Lower leg skin (tissue), 3 donors: ENCODE measurements at regions not wholly inside any gene's neighbourhood (a gene's known extent, or its start where the extent isn't known, plus 50 kb on each side); places are given as distances from the start of the nearest gene placed in this dataset.

Experiments
- POLR2A ChIP-seq, 2 donors: fragments of 450-650 bp; IDR thresholded peaks; one replicate each; pipeline ENCODE4 v1.6.1; 2016 to 2017; ENCODE audit warnings: antibody characterized with exemption in 2 of 2, mild to moderate bottlenecking in 1 of 2, moderate library complexity in 1 of 2
- TF ChIP-seq, protein P1 (sequence below), 3 donors: fragments of 450-650 bp; IDR thresholded peaks; one replicate each; pipeline ENCODE4 v1.5.1; 2016; ENCODE audit warnings: antibody characterized with exemption in 3 of 3, mild to moderate bottlenecking in 3 of 3, moderate library complexity in 2 of 3

- TF ChIP-seq, protein P1, sequence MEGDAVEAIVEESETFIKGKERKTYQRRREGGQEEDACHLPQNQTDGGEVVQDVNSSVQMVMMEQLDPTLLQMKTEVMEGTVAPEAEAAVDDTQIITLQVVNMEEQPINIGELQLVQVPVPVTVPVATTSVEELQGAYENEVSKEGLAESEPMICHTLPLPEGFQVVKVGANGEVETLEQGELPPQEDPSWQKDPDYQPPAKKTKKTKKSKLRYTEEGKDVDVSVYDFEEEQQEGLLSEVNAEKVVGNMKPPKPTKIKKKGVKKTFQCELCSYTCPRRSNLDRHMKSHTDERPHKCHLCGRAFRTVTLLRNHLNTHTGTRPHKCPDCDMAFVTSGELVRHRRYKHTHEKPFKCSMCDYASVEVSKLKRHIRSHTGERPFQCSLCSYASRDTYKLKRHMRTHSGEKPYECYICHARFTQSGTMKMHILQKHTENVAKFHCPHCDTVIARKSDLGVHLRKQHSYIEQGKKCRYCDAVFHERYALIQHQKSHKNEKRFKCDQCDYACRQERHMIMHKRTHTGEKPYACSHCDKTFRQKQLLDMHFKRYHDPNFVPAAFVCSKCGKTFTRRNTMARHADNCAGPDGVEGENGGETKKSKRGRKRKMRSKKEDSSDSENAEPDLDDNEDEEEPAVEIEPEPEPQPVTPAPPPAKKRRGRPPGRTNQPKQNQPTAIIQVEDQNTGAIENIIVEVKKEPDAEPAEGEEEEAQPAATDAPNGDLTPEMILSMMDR (IDR thresholded peaks at IDR 0.05) = no peak
- no peak for TF ChIP-seq POLR2A (IDR thresholded peaks at IDR 0.05)
Observed at GRCh38 chr21:19490481-19490880, 1086.9 kb upstream of the TMPRSS15 start.
